NOMO-1 treated with dmso at 0.1 percent for 144 hours (cell line): ENCODE measurements at regions not wholly inside any gene's neighbourhood (a gene's known extent, or its start where the extent isn't known, plus 50 kb on each side); places are given as distances from the start of the nearest gene placed in this dataset.
A peak's percentile ranks its signal among the peaks of the same experiment; 100 is the strongest.

Source experiments
- DNase-seq: peaks from one replicate; lab custom pipeline; 2025; ENCODE audit not compliant: unreplicated experiment; lab: John Stamatoyannopoulos, UW

DNA sequence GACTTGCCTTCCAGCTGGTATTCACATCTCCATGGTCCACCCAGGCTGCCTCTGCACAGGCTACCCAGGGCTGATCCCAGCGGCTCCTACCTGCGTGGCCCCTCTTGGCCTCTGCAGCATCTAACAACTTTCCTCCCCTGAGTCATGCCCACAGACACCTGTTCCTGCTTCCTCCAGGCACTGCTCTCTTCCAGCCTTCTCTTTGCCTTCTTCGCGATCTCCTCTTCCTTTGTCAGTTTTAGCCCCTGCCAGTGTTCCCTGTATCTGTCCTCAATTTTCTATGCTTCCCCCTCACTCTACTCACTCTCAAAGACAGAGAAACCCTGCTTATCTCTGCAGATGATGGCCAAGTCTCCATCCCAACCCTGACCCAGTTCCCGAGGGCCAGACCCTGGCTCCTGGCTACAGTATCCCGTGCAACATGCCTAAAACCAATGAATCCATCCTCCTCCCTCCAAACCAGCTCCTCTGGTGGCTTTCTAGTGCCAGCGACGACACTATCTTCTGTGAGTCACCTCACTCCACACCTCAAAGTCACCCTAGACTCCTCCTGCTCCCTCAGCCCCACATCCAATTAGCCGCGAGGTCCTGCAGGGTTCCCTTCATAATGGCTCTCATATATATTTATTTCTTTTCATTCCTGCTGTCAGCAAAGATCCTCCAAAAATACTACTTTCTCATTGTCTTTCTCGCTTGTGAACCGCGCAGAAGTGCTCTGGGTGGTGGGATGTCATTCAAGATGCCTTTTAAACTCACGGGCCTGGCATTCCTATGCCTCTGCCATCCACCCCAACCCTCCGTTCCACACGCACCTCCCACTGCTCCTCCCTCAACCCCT lies 259.2 kb downstream of the TOMM20 start:
- DNase-seq: no peak

DNA sequence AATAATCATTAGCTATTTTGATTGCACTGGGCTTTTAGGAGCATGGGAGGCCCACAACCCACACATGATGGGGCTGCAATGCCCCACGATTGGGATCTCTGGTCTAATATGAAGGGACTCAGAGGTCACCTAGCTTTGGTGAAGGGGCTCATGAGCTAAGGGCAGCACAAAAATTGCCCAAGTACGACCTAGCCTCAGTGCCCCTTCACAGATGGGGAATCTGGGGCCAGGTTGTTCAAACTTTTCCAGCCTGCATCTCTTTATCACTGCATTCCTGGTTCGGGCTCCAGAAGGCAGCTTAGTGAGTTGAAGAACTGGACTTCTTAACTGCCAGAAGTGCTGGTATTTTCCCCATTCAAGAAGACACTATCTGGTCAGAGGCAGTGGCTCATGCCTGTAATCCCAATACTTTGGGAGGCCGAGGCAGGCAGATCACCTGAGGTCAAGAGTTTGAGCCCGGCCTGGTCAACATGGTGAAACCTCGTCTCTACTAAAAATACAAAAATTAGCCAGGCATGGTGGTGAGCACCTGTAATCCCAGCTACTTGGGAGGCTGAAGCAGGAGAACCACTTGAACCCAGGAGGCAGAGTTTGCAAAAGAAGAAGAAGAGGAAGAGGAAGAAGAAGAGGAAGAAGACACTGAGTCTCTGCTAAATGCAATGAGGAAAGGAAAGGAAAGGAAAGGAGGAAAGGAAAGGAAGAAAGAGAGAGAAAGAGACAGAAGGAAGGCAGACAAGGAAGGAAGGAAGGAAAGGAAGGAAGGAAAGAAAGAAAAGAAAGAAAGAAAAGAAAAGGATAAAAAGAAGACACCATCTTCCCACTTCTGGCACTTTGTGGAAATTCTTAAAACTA lies 258.5 kb upstream of the IRF2BP2 start:
- no peak for DNase-seq

DNA sequence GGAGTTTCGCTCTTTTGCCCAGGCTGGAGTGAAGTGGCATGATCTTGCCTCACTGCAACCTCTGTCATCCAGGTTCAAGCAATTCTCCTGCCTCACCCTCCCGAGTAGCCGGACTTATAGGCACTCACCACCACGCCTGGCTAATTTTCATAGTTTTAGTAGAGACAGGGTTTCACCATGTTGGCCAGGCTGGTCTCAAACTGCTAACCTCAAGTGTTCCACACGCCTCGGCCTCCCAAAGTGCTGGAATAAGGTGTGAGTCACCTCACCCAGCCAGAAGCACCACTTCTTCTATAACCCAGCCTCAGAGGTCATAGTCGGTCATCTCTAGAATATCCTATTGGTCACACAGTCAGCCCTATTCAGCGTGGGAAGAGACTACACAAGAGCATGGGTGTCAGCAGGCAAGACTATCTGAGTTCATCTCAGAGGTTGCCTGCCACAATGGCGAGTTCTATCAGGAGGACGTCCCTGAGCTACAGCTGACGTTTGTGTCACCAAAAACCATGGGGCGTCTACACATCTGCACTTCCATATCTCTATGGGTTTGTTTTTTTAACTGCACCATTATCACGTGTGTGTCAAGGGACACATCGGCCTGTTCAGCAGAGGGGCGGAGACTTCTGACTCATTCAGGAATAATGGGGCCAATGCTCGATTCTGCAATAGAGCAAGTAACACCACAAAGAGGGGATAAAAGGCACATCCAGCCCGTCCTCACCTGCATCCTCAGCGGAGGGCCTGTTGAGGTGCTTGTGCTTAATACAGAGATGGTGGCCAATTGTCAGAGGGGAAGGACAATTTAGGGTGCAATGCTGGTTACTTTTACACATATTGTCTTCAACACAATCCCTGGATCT lies 256.3 kb upstream of the IRF2BP2 start:
- DNase-seq: peak; percentile 79

DNA sequence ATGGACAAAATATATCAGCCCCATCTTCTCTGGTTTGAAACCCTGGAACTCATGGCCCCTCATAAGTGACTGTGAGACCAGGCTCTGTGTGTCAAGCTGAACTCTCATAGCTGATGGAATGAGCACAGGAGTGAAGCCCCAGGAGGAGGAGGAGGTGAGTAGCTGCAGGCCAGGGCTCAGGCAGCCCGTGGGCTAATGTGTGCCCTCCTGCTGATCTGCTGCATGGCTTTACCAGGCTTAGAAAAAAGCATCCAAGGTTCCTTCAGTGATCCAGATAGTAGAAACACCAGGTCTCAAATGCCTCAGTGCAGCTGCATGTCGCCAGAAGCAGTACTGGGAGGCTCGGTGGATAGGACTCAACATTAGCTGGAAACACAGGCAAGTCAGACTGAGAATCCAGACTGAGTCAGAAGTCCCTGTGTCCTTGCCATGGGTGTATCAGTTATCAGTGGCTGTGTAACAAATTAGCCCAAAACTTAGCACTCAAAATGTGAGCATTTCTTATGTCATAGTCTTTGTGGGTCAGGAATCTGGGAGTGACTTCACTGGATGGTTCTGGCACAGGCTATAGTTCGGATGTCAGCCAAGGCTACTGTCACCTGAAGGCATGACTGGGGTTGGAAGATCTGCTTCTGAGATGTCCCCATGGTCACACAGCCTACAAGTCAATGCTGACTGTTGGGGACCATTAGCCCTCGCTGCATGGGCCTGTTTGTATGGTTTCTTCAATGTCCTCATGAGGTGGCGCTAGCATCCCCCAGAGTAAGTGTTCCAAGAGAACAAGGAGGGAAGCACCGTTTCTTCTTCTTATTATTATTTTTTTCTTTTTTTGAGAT lies 255.4 kb upstream of the IRF2BP2 start:
- DNase-seq: no peak

DNA sequence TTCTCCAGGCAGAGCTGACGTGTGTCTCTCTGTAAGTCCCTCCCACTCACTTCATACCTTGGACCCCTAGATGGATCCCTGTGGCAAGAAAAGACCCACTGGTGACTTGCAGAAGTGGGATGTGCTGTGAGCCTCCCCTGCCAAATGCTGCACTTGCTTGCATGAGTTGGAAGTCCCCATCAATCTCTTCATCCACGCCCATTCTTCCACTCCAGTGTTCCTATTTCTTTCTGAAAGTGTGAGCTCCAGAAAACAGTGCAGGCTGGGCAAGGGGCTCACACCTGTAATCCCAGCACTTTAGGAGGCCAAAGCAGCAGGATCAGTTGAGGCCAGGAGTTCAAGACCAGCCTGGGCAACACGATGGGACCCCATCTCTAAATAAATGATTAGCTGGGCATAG lies 254.1 kb upstream of the IRF2BP2 start:
- no peak for DNase-seq

DNA sequence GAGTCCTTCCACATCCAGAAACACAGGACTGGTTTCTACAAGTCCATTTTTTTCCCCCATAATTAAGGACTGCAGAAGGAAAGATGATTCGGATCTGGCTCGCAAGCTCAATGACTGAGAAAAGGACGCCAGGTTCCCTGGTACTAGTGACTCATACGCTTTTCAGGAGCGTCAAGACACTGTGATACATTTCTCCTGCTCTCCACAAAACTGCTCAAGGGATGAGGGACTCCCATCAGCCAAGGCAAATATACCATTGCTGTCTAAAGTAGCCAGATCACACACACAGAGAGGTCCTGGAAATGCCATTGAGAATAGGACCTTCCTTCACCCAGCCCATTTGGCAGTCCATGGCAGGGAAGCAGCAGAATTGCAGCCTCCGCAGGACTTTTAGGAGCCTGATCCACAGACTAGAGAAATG lies 253.6 kb upstream of the IRF2BP2 start:
- DNase-seq: no peak

DNA sequence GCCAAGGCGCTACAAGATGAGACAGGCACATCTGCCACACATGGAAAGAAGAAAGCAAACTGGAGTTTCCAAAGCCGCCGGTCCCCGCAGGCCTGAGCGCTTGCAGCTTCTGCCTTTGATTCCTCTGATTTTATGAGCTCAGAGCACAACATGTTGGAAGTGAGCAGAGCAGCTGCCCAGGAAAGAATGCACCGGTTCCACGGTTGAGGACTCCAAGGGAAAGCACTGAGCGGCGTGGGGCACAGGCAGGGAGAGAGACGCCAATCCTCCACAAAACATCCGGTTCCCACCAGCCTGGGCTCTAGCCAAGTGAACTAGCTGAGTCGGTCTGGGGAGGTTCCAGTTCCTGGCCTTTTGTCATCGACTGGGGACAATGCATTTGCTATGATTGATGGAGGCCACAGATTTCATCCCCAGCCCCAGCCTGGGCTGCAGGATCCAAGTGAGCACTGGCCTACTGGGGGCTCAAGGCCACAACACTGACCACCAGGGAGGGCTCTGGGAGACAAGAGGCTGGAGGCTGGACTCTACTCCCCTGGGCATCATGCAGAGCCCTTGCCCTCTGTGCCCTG lies 253.1 kb upstream of the IRF2BP2 start:
- no peak for DNase-seq

DNA sequence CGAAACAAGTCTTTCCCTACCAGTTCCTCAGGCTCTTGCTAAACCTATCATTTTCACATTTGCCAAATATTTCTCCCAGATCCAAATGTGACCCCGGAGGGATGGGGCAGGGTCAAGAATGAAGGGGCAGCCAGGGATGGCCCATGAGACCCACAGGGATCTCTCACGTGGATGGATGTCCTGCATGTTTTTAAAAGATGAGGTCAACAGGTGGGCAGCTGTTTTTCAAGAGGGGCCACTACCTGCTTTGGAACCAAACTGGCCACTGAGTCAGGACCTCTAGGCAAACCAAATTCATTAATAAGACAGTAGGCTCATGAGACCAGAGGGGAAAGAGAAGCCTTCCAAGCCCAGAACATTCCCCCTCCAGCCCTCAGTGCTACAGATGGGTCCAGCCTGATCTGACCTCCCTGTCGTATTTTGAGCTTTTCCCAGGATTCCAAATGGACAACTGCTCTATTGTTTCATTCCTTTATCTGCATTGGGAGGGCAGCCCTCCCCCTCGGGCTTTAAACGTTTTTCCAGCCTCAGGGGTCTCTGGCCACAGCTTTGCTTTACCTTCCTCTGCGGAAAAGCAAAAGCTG lies 252.5 kb upstream of the IRF2BP2 start:
- DNase-seq: no peak

DNA sequence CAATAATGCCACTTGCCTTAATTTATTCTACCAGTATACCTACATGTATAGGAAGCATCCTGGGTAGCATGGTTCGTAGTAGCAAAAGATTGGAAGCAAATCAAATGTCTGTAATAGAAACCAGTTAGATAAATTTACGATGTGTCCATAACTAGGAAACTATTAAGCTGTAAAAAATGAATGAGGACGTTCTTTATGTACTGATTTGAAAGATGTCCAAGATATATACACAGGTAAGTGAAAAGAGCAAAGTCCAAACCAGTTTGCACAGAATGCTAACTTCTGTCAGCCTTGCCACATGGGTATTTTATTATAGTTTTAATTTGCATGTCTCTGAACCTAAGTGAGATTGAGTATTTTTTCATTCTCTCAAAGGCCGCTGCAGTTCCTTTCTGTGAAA lies 251.8 kb upstream of the IRF2BP2 start:
- no peak for DNase-seq

DNA sequence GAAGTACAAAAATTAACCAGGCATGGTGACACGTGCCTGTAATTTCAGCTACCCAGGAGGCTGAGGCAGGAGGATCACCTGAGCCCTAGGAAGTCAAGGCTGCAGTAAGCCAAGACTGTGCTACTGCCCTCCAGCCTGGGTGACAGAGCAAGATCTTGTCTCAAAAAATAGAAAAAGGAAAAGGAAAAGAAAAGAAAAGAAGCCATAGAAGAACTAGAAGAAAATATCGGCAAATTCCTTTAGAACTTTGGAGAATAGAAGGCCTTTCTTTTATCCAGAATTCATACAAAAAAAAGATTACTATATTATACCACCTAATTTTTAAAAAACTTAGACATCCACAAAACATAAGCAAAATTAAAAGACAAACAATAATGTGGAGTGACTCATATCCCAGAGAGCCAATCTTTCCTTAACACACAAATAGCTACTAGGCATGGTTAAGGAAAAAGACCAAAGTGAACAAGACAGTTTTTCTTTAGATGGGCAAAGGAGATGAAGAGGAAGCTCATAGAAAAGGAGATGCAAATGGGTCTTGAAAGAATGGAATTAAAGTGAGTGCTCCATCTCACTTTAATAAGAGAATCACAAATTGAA lies 251.1 kb upstream of the IRF2BP2 start:
- DNase-seq: no peak

DNA sequence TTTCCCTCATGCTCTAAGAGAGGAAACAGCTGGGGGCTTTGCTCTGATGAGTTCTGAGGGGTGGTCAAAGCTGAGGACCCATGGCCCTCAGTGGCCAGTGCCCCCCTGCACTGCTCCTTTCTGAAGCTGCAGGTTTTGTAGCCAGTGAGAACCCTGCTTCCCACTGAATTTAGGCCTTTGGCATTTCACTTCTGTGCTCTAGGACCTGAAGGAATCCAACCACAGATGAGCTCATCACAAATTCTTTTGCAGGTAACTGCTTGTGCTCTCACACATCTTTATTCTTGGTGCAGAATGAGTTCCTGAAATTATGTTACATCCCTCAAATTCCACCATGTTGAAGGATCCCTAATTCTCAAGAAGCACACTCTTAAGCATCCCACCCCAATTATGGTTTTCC lies 248.7 kb upstream of the IRF2BP2 start:
- no peak for DNase-seq

DNA sequence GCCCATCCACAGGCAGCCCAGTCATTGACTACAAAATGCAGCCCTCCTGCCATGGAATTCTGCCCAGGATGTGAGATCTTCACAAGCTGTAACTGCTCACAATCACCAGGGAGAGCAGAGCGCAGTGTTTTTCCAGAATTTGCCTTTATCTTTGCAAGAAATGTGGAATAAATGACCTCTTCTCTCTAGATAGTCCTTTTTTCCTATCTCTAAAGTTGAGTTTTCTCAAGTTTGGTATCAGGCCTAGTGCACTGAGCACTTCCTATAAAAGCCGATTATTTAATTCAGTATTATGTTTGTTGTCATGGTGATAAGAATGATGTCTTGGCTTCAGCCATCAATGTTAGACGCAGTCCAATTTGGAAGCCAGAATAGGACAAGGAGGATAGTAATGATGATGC lies 246.9 kb upstream of the IRF2BP2 start:
- DNase-seq: no peak

DNA sequence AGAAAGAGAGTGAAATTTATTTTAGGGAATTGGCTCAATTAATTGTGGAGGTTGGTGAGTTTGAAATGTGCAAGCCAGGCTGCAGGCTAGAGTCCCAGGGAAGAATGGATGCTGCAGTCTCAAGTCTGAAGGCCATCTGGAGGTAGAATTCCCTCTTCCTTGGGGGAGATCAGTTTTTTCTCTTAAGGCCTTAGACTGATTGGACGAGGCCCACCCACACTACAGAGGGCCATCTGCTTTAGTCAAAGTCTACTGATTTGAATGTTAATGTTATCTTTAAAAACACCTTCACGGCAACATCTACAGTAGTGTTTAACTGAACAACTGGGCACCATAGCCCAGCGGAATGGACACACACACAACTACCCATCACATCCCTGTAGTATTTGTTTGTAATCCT lies 245.9 kb upstream of the IRF2BP2 start:
- DNase-seq: no peak

DNA sequence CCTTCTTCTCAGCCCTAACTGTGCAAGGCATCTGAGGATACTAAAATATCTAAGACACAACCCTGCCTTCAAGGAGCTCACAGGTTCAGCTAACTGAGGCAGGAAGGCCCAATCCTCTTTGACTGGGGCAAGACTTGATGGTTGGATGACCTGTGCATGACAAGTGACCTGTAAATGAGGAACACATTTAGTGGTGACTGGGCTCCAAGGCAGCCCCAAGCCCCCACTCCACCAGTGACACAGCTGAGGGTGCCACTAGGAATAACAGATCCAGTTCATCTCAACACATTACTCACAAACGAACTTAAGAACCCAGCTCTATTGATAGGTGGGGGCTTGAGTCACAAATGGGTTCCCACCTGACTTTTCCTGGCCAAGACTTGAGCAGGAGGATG lies 244.7 kb upstream of the IRF2BP2 start:
- DNase-seq: no peak

DNA sequence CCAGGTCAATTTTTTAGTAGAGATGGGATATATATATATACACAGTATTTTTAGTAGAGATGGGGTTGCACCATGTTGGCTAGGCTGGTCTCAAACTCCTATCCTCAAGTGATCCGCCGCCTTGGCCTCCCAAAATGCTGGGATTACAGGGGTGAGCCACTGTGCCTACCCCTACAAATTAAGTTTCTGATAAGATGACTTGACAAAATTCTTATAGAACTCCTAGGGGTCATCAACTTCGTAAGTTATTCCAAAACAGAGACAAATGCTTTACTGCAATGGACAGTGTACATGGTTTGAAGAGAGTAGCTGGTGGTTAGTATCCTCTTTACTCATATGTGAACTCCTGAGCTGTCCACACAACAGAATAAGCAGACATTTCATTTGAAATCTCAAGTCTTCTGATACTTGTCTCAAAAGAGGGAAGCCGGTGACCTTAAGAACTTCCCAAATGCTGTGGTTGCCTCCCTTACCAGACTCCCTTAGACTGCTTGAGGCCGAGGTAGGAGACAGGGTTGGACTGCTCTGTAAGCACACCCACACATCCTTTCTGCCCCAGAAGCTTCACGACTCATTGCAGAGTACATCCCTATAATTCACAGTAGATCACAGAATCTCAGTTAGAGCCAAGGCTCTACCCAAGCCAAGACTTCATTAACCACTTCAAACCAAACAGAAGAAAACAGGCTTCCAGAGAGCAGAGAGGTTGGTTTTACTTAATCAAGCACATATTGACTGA lies 244.1 kb upstream of the IRF2BP2 start:
- no peak for DNase-seq

DNA sequence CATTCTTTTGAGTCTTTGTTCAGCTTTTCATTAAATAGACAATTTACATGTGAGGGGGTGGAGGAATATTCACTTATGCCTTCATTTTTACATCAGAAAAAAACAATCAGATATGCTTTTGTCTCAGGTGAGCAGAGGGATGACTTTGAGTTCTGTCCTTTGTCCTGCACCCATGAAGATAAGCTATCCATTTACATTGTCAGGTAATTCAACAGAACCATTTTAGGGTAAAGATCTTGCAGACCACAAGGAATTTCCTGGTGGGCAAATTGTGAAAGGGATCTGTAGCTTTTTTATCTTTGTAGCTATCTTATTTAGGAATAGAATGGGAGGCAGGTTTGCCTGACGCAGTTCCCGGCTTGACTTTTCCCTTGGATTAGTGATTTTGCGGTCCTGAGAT lies 242.7 kb upstream of the IRF2BP2 start:
- no peak for DNase-seq

DNA sequence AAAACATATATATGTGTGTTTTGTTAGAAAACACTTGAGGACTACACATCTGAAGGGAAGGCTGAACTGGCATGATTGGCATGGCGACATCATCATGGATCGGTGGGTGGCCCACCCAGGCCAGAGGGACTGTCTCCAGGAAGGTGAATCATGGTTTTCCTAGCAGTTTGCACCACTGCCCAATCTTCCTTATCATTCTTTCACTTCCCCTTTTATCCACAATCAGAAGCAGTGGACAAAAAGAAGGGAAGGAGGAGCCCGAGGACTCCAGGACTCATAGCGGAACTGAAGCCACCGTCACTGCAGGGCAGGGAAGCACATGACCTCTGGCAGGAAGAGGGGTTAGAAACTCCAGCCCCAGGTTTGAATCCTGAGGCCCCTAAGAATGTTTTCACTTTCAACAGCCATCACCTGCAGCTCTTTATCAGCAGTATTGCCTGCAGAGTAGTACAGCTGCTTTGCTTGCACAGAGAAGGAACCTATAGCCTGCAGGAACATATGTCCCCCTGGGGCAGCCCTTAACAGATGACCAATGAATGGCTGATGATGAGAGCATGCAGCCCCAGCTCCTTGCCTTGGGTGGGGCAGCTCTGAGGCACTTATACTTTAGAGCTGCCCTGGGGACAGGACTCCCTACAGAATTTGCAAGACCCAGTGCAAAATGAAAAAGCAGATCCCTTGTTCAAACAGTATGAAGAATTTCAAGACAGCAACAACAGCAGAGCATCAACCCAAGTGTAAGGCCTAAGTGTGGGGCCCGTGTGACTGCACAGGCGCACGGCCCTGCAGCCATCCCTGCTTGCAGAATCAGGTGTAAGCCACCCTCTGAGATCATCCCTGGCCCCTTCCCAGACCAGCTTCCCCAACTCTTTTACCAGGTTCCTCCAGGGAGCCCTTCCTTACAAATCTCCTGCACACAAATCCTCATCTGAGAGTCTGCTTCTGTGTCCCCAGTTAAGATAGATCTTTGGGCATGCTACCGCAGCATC lies 241.8 kb upstream of the IRF2BP2 start:
- DNase-seq: peak; percentile 82
